Stimulated activated CD4-positive, alpha-beta T cell treated with anti-CD3 and anti-CD28 coated beads, Interleukin-4, amount 100 ng/mL, for 24 hours (primary cell): ENCODE measurements at regions not wholly inside any gene's neighbourhood (a gene's known extent, or its start where the extent isn't known, plus 50 kb on each side); places are given as distances from the start of the nearest gene placed in this dataset.

ENCODE experiments used
- DNase-seq: peaks from one replicate; pipeline ENCODE4 v3.0.0-alpha.2; 2020

- DNase-seq = no peak
These were observed 73.8 kb downstream of the CBLN2 start for GRCh38 chr18:72470391-72470790.

DNA sequence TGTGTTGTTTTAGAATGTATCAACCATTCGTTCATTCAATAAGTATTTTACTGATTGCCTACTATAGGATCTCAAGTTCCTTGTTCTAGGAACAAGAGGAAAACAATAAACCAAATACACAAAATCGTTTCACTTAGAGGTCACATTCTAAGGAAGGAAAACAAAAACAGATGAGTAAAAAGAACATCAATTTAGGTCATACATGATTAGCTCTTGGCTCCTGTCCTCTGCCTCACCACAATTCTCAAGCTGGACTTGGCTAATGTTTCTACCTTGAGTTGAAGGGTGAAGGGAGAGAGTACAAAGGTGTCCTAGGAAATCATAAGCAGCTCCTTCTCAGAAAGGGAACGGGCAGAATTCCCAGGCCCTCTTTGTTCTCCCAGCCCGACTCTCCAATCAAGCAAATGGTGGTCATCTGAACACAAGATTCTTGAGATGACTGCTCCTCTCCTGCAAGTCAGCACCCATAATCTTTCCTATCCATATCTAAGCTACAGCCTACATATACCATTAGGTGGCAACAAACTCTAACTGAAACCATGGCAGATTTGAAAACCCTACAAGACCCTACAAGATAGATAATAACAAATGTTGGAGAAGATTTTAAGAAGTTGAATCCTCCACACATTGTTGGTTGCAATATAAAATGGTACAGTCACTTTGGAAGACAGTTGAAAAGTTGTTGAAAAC is 76.0 kb downstream of the CBLN2 start:
- DNase-seq = no peak

DNA sequence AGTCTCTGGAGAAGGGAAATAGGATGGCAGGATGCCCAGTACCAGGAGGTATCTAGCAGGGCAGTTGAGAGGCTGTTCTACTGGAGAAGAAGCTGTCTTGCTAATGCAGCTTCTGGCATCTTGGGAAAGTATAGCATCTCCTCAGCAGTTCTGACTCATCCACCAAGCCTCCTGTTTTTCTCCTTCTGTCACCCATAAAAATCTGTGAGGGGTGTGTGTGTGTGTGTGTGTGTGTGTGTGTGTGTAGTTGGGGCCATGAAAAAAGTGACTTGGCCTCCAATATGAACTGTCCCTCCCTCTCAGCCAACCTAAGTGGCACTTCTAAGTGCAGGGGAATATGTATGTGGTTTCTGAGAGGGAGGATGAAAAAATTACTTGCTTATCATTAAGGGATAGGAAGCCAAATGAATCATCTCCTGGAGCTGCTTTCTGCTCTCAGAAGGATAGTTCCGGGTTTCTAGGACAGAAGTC is 83.9 kb downstream of the CBLN2 start:
- DNase-seq = no peak

DNA sequence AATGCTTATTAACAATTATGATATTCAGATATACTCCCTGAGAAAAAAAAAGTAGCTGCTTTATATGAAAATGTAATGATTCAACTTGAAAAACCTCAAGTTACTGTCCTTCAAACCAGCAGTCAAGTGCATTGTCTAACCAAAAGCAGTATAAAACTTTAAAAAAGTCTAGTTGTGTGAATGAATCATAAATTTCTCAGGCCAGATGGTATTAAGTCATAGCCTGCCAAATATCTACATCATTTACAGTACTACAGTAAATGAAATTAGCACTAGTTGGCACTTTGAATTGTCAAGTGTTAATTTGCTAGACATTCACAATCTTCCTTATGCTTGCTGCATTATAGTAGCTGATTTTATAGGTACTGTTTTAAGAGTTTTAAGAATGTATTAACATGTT is 85.9 kb downstream of the CBLN2 start:
- DNase-seq = no peak

- DNase-seq = no peak
These were observed 87.3 kb downstream of the CBLN2 start for GRCh38 chr18:72456802-72457201.

DNA sequence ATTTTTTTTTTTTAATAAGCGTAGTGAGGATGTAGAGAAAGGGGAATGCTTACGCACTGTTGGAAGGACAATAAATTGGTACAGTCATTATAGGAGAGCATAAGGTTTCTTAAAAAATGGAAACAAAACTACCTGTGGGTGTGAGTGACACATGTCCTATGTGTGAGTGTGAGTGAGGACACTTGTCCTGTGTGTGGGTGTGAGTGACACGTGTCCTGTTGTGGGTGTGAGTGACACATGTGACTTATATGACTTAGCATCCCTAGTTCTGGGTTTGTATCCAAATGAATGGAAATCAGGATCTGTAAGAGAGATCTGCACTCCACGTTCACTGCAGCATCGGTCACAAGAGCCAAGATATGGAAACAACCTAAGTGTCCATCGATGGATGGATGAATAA is 91.8 kb downstream of the CBLN2 start:
- DNase-seq = no peak

- DNase-seq = no peak
These were observed 99.4 kb downstream of the CBLN2 start for GRCh38 chr18:72444798-72445155.

DNA sequence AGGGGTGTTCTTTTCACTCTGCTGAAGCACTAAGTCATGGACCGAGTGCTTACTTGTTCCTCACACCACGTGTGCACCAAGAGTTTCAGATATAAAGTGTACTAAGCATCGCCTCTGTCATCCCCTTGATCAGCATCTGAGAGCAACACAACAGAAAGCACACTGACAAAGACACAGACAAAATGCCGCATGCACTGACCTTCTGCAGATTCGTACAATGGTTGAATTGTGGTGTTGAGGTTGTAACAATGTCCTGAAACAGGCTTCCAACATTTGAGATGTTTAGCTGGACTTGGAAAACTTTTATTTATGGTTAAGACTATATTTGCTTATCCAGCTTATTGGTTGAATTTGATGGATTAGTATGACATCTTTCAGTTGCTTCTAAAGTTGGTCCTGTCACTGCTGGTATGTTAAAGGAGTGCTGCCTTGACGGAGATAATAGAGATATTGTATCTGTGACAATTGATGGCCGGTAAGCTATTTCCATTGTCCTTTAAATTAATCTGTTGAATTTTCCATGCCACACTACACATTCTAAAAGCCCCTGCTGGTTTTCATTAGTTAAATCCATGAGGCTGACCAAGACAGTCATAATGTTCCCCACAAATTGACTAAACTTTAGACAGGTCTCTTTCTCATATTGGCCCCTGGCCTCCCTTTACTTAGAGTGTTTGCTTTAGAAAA is 99.9 kb downstream of the CBLN2 start:
- DNase-seq = no peak

- no peak for DNase-seq
These were observed 107.7 kb downstream of the CBLN2 start for GRCh38 chr18:72436401-72436800.

DNA sequence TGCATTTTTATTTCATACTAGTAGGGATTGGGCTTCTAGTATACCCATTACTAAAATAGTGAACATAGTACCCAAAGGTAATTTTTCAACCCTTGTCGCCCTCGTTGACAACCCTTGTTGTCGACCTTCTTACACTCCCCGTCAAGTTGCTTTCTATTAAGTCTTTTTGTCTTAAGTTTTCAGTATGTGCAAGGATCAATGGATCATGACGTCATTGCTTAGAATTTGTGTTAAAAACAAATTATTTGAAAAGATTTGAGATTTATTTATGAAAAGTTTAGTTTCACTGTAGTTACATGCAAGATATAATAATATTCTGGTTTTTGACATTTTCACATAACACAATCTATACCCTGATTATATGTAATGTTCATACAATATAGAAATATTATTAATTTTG is 110.4 kb downstream of the CBLN2 start:
- no peak for DNase-seq

DNA sequence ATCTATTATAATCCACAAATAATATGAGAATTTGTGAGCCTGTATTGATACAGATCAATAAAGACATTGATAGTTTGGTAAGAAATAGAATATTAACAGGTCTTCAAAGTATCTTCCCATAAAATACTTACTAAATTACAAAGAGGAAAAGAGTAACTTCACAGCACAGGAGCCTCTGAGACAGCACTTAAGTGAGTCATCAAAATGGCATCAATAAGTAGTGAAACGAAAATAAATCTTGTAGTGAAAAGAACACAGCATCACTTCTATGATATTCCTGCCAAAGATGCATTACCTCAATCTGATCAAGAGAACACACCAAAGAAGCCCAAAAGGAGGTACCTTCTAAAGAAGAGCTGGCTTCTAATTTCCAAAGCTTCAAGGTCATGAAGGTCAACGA is 116.4 kb downstream of the CBLN2 start:
- no peak for DNase-seq

- no peak for DNase-seq
These were observed 124.2 kb downstream of the CBLN2 start for GRCh38 chr18:72419914-72420313.

DNA sequence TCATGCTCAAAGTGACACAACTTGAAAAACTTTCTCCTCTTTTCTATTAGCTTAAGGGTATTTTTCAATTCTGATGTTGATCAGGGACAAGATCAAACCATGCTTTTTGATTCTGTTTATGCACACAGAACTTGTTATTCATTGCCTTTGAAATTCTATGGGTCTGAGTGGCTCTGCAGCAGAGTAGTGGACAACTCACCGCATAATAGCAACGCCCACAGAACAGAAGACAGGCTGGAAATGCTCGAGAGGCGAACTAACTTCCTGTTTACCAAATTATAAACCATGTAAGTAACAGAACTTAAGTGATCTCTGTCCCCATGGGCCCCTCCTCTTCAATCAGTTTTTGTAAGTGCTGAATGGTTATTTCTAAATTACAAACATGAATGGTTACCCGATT is 131.2 kb downstream of the CBLN2 start:
- no peak for DNase-seq

DNA sequence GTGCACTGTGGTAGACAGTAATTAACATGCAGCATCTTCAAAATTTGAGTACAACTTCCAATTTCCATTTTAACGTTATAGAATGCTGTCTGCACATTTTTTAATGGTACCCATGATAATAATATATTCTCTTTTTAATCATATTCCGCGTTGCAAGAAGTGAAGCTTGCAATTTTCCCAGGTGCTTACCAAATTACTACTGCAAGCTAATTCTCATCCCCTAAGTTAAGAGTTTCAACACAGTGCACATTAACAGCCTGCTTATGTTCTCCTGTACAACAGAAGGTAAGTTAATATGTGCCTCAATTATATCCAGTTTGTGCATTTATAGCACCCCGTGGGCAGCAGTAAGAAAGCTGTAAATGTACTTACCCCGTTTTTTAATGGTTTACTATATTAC is 132.9 kb downstream of the CBLN2 start:
- DNase-seq = no peak

DNA sequence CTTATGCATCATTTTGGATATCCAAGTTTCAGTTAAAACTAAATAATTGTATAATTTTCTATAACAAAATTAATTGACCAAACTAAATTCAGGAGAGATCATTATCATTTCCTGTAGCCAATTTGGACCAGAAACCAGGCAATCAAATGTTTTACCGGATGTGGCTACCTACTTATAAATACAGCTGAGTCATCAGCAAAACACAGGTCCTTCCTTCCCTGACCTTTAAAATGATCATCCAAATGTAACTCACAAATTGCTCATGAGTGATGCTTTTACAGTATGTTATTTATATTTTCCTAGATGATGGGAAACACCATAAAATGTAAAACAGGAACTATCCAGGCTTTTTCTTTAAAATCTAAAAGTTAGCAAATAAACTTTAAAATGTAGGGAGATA is 133.7 kb downstream of the CBLN2 start:
- no peak for DNase-seq

DNA sequence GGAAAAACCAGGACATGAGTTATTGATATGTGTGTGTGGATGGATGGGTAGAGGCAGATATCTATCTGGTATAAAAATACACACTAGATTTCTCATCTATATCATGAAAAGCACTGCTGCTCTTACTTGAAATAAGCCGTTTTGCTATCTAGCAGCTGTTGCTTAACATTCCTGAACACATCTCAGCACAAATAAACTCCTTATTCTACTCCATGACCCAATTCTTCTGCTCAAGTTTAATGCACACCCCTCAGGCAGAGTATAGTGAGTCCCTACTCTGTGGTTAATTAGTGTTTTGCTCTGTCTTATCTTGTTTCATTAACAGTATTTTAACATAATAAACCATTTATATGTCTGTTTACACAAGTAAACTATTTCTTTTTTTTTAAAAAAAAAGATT is 134.2 kb downstream of the CBLN2 start:
- no peak for DNase-seq

- DNase-seq = no peak
These were observed 137.1 kb downstream of the CBLN2 start for GRCh38 chr18:72407048-72407447.

- DNase-seq = no peak
These were observed 152.2 kb downstream of the CBLN2 start for GRCh38 chr18:72391951-72392350.

GRCh38 chr18:72391427-72391826 is 152.7 kb downstream of the CBLN2 start:
- DNase-seq = no peak

DNA sequence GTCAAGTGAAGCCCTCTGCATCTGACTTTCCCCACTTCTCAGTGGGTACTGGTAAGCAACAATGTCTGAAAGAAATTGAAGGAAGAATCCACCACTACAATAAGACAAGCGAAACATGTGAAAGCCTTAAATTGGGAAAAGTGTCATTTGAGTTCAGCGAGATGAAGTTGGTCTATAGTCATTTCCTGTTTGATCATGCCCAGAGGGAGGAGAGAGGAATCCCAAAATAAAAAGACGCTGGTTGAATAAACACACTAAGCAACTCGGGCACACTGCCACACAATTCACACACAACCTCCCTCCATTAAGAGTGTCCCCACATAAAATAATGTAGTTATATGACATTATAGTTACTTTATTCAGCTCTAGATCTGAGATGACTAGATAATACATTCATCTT is 166.1 kb downstream of the CBLN2 start:
- no peak for DNase-seq

DNA sequence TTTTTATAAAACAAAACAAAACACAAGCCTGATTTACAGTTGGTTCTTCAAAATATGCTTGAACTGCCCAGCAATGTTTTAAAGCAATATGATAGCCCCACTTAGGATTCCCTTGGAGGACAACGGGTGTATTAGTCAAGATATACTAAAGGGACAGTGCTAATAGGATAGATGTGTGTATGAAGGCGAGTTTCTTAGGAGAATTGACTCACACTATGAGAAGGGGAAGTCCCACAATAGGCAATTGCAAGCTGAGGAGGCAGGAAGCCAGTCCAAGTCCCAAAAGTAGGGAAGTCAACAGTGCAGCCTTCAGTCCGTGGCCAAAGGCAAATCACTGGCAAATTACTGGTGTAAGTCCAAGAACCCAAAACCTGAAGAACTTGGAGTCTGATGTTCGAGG is 167.9 kb downstream of the CBLN2 start:
- DNase-seq = no peak

DNA sequence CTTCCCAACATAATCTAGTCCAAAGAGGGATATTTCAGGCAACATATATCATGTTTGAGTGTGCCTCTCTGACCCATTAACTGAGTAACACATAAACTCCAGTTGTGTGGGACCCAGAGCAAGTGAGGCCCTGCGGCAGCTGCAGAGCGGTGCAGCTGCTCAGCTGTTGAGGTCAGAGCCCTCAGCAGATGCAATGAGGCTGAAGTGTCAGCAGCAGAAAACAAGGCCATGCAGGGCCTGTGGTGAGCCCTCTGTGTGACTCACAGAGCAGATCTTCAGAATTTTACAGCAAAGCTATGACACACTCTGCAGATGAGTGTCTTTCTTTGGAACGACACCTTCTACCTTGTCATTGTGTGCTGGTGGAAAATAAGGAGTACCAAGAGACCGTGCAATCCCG is 168.5 kb downstream of the CBLN2 start:
- no peak for DNase-seq

DNA sequence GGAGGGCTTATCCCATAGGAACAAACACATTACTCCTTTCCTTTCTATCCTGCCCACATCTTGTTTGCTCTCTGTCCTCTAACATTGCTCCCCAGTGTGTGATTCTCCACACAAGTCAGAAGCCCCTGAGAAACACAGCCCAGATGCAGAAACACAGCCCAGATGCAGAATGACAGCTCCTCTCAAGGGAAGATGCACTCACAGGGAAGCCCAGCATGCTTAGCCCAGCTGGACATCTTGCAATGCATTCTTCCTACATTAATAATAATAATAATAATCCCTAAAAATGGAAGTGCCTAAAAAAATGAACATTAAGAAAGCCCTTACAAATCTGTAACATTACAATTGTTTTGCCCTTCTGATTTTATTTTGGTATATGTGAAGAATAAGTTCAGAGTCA is 172.1 kb downstream of the CBLN2 start:
- DNase-seq = no peak

DNA sequence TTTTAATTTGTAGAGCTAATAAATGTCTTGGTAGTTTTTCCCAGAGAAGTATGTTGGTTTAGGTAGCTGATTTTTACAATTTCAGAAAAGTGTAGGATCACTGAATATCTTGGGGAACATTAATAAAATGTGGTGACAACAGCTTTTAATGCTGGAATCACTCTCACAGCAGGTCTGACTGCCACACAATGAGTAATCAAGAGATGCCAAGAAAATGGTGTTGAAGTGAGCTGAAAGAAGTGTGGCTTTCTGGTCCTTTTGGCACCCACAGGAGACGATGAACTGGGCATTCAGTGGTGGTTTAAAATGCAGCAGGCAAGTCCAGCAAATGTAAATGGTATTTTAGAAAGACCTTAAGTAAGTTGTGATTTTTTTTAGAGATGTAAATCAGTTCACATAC is 175.8 kb downstream of the CBLN2 start:
- DNase-seq = no peak

DNA sequence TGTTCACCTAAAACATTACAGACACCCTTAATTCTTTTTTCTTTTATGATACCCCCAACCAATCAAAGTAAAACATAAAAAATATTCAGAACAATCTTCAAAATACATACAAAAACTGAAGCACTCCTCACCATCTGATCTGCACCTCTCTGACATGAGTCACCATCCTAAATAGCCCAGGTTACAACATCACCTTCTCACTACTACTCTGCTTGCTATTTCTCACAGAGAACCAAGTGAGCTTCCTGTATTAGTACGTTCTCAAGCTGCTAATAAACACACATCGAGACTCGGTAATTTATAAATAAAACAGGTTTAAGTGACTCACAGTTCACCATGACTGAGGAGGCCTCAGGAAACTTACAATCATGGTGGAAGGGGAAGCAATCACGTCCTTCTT is 183.5 kb downstream of the CBLN2 start:
- DNase-seq = no peak
